IMR-90 (cell line): ENCODE measurements at regions not wholly inside any gene's neighbourhood (a gene's known extent, or its start where the extent isn't known, plus 50 kb on each side); places are given as distances from the start of the nearest gene placed in this dataset.

ENCODE experiments used
- ATAC-seq: fragments of 200-7000 bp; cut with Tn5 transposase; 2 replicates; pipeline ENCODE4 v1.9.1; 2020; ENCODE audit warnings: low read depth, mild to moderate bottlenecking, moderate library complexity
- BruUV-seq: library from RNA; stranded (reverse); fragments of 400-500 nt; replicated peaks from 2 replicates; lab custom pipeline; 2021; lab: Mats Ljungman, UMichigan
- CTCF ChIA-PET: fragments of 300-600 bp; formaldehyde crosslinking; extraction: SDS; loops from one replicate; lab custom pipeline; 2021; ENCODE audit warnings: antibody characterized with exemption; lab: Yijun Ruan, JAX
- POLR2A ChIA-PET: fragments of 300-600 bp; sonication (Branson Sonifier 250); formaldehyde crosslinking; loops from one replicate; lab custom pipeline; 2022; ENCODE audit warnings: antibody characterized with exemption; ENCODE audit not compliant: unreplicated experiment; lab: Charles Lee
- DNase-seq: peaks from one replicate; pipeline ENCODE4 v3.0.0; 2013
- H2AFZ ChIP-seq: replicated peaks from 2 replicates; pipeline ENCODE3; 2013; ENCODE audit warnings: low read length, mild to moderate bottlenecking; ENCODE audit not compliant: poor library complexity
- H2AK5ac ChIP-seq: 2 replicates; pipeline ENCODE4 v1.6.1; 2013; ENCODE audit warnings: low read depth, low read length, inconsistent platforms
- H2AK9ac ChIP-seq: replicated peaks from 2 replicates; pipeline ENCODE3; 2013; ENCODE audit warnings: mild to moderate bottlenecking, low read depth, low read length, moderate library complexity; ENCODE audit not compliant: poor library complexity
- H2BK120ac ChIP-seq: 2 replicates; pipeline ENCODE4 v1.6.1; 2013; ENCODE audit warnings: low read depth, low read length, inconsistent platforms
- H2BK15ac ChIP-seq: 3 replicates; pipeline ENCODE4 v1.6.1; 2013; ENCODE audit warnings: low read depth, low read length, inconsistent platforms
- H2BK20ac ChIP-seq: 2 replicates; pipeline ENCODE4 v1.6.1; 2013; ENCODE audit warnings: low read depth, mild to moderate bottlenecking, inconsistent platforms, low read length, moderate library complexity
- H2BK5ac ChIP-seq: 2 replicates; pipeline ENCODE4 v1.6.1; 2013; ENCODE audit warnings: mild to moderate bottlenecking, low read depth, low read length, inconsistent platforms; ENCODE audit not compliant: poor library complexity, severe bottlenecking
- H3K14ac ChIP-seq: replicated peaks from 2 replicates; pipeline ENCODE4 v1.6.1; 2013; ENCODE audit warnings: low read depth, low read length, inconsistent platforms
- H3K18ac ChIP-seq: 2 replicates; pipeline ENCODE4 v1.6.1; 2013; ENCODE audit warnings: low read depth, low read length, control low read depth
- H3K23ac ChIP-seq: 2 replicates; pipeline ENCODE4 v1.6.1; 2013; ENCODE audit warnings: low read depth, low read length, inconsistent platforms
- H3K27ac ChIP-seq: 2 replicates; pipeline ENCODE4 v1.5.1; 2013; ENCODE audit warnings: mild to moderate bottlenecking, control low read depth, low read length; ENCODE audit not compliant: insufficient read depth
- H3K27me3 ChIP-seq: 2 replicates; pipeline ENCODE4 v1.6.1; 2013; ENCODE audit warnings: low read length; ENCODE audit not compliant: control insufficient read depth, insufficient read depth
- H3K36me3 ChIP-seq: 2 replicates; pipeline ENCODE4 v1.6.1; 2013; ENCODE audit warnings: low read length, mixed read lengths; ENCODE audit not compliant: control insufficient read depth, insufficient read depth
- H3K4ac ChIP-seq: 2 replicates; pipeline ENCODE4 v1.6.1; 2013; ENCODE audit warnings: low read depth, low read length, inconsistent platforms
- H3K4me1 ChIP-seq: 2 replicates; pipeline ENCODE4 v1.6.1; 2013; ENCODE audit warnings: low read length, mixed read lengths; ENCODE audit not compliant: control insufficient read depth, insufficient read depth
- H3K4me2 ChIP-seq: 2 replicates; pipeline ENCODE4 v1.6.1; 2013; ENCODE audit warnings: low read depth, mild to moderate bottlenecking, control low read depth, low read length, moderate library complexity
- H3K4me3 ChIP-seq: 2 replicates; pipeline ENCODE4 v1.5.1; 2013; ENCODE audit warnings: low read depth, mild to moderate bottlenecking, control low read depth, low read length, moderate library complexity; ENCODE audit not compliant: insufficient read depth
- H3K56ac ChIP-seq: 2 replicates; pipeline ENCODE4 v1.6.1; 2013; ENCODE audit warnings: low read length, inconsistent platforms; ENCODE audit not compliant: insufficient read depth; ENCODE audit errors: extremely low read depth
- H3K79me1 ChIP-seq, 2 experiments: 2 replicates each; pipeline ENCODE4 v1.6.1; 2013; ENCODE audit warnings: low read length in 2 of 2, inconsistent platforms in 1 of 2, low read depth in 1 of 2
- H3K9ac ChIP-seq: 2 replicates; pipeline ENCODE4 v1.6.1; 2013; ENCODE audit warnings: low read depth, low read length, control low read depth
- H3K9me1 ChIP-seq: 2 replicates; pipeline ENCODE4 v1.6.1; 2013; ENCODE audit warnings: low read length, inconsistent platforms; ENCODE audit not compliant: insufficient read depth
- H3K9me3 ChIP-seq: 2 replicates; pipeline ENCODE4 v1.6.1; 2013; ENCODE audit warnings: low read length; ENCODE audit not compliant: control insufficient read depth, insufficient read depth
- H4K20me1 ChIP-seq: 2 replicates; pipeline ENCODE4 v1.6.1; 2013; ENCODE audit warnings: low read length, inconsistent platforms; ENCODE audit not compliant: insufficient read depth
- H4K5ac ChIP-seq: 2 replicates; pipeline ENCODE4 v1.6.1; 2013; ENCODE audit warnings: mild to moderate bottlenecking, low read depth, low read length, control low read depth
- H4K8ac ChIP-seq, 2 experiments: 2 replicates each; pipeline ENCODE4 v1.6.1; 2013; ENCODE audit warnings: low read depth in 2 of 2, low read length in 2 of 2, control low read depth in 1 of 2, inconsistent platforms in 1 of 2
- H4K91ac ChIP-seq: 2 replicates; pipeline ENCODE4 v1.6.1; 2013; ENCODE audit warnings: low read depth, low read length, inconsistent platforms; ENCODE audit not compliant: insufficient read depth
- BHLHE40 ChIP-seq: fragments of 150-350 bp; IDR thresholded peaks from 2 replicates; pipeline ENCODE4 v1.6.1; 2016; ENCODE audit warnings: mild to moderate bottlenecking, low read depth, low read length
- CEBPB ChIP-seq: IDR thresholded peaks from 2 replicates; pipeline ENCODE4 v1.6.1; 2012; ENCODE audit warnings: low read depth, low read length, improper control_type of control experiment
- RAD21 ChIP-seq: IDR thresholded peaks from 2 replicates; pipeline ENCODE4 v1.6.1; 2012; ENCODE audit warnings: low read length, improper control_type of control experiment
- RCOR1 ChIP-seq: IDR thresholded peaks from 2 replicates; pipeline ENCODE4 v1.6.1; 2012; ENCODE audit warnings: mild to moderate bottlenecking, low read length, improper control_type of control experiment; ENCODE audit not compliant: insufficient replicate concordance
- dilution Hi-C: fragments of 300-500 bp; cut with HindIII; formaldehyde crosslinking; loops from one replicate; pipeline ENCODE4 v1.14.3; 2018; ENCODE audit warnings: low sequenced_read_pairs; ENCODE audit not compliant: unreplicated experiment
- in situ Hi-C: fragments of 300-500 bp; cut with MboI; formaldehyde crosslinking; loops from 3 replicates; pipeline ENCODE4 v1.14.3; 2019; ENCODE audit warnings: low sequenced_read_pairs, inconsistent platforms, mixed read lengths
- intact Hi-C: fragments of 100-400 bp; cut with micrococcal nuclease; formaldehyde crosslinking; loops from 2 replicates; pipeline ENCODE4 v1.10.0; 2022

- ChIA-PET CTCF (no interaction called here), POLR2A (interaction anchor here (0.5 kb wide), 1 partner anchor 25 kb away, joined by 3 read pairs; no protein-coding TSS in a partner anchor)
- no peaks in the 10 kb centered on the region for H3K9me1 ChIP-seq
- H3K14ac ChIP-seq, result no peak overlapping the region
- H3K27me3 ChIP-seq, result no peaks in the 10 kb centered on the region
- ATAC-seq (no peak), DNase-seq (no peak)
- H2BK20ac ChIP-seq, result no peak overlapping the region
- H3K4me2 ChIP-seq, result no peak overlapping the region
- H3K4me3 ChIP-seq, result no peak overlapping the region
- H4K20me1 ChIP-seq, result no peaks in the 10 kb centered on the region
- H2AFZ ChIP-seq, result no peak overlapping the region
- no peak overlapping the region for H2BK120ac ChIP-seq
- TF ChIP-seq BHLHE40, result no peak
- TF ChIP-seq RCOR1, result no peak
- TF ChIP-seq RAD21, result no peak
- TF ChIP-seq CEBPB, result no peak
- no peaks in the 10 kb centered on the region for H3K36me3 ChIP-seq
- no peaks in the 10 kb centered on the region for H3K9me3 ChIP-seq
- no TSS peak for BruUV-seq
- no peak overlapping the region for H3K27ac ChIP-seq
- H2BK5ac ChIP-seq, result no peak overlapping the region
- H3K79me1 ChIP-seq, result no peaks in the 10 kb centered on the region
- H2AK5ac ChIP-seq, result no peak overlapping the region
- H4K8ac ChIP-seq, result no peak overlapping the region
- dilution Hi-C loops, result no loop called here
- no peak overlapping the region for H3K23ac ChIP-seq
- in situ Hi-C loops, result no loop called here
- no peak overlapping the region for H3K56ac ChIP-seq
- H4K91ac ChIP-seq, result no peak overlapping the region
- H3K18ac ChIP-seq, result no peak overlapping the region
- H3K4me1 ChIP-seq, result no peaks in the 10 kb centered on the region
- no peak overlapping the region for H2BK15ac ChIP-seq
- no peak overlapping the region for H4K5ac ChIP-seq
- H3K9ac ChIP-seq, result no peak overlapping the region
- intact Hi-C loops, result no loop called here
- H3K4ac ChIP-seq, result no peak overlapping the region
- H2AK9ac ChIP-seq, result no peak overlapping the region
Measured at GRCh38 chr14:80127466-80127865, 83.8 kb downstream of the DIO2 start.
